ENCODE measurements at regions not wholly inside any gene's neighbourhood (a gene's known extent, or its start where the extent isn't known, plus 50 kb on each side); places are given as distances from the start of the nearest gene placed in this dataset.

DNA sequence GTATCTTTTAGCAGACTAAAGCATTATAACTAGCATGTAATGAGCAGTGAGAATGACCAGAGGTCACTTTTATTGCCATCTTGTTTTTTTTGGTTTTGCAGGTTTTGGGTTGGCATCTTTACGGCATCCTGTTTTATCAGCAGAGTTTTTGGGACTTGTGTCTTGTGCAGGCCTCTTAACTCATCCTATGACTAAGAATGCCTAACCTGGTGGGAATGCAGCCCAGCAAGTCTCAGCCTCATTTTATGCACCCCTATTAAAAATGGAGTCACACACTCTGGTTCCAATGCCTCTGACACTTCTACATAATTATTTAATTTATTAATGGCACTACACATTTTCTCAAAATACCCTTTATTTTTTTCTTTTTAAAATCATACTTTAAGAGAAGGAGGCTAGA lies 726.5 kb upstream of the RIOK2 start:
- TF ChIP-seq SPI1 (IDR thresholded peaks at IDR 0.05; ENCODE audit: low read depth, low read length) (no peak), TAF1 (IDR thresholded peaks at IDR 0.05; ENCODE audit: low read depth, low read length) (no peak)
